HG02759 (cell line): ENCODE measurements at regions not wholly inside any gene's neighbourhood (a gene's known extent, or its start where the extent isn't known, plus 50 kb on each side); places are given as distances from the start of the nearest gene placed in this dataset.
"Not testable (repeated sequence)": the region's sequence is repeated elsewhere in the genome, so short reads cannot be mapped to it uniquely, and the experiment has no call there.

Experiments
- ATAC-seq: cut with Tn5 transposase; IDR thresholded peaks from one replicate; pipeline ENCODE4 v1.9.1; 2021; ENCODE audit warnings: mild to moderate bottlenecking, moderate library complexity; ENCODE audit not compliant: unreplicated experiment

- no peak for ATAC-seq
Observed at GRCh38 chr10:91002656-91003055, 81.8 kb upstream of the ANKRD1 start.

- ATAC-seq: not testable (repeated sequence)
Observed at GRCh38 chr10:91003379-91003778, 82.5 kb upstream of the ANKRD1 start.

DNA sequence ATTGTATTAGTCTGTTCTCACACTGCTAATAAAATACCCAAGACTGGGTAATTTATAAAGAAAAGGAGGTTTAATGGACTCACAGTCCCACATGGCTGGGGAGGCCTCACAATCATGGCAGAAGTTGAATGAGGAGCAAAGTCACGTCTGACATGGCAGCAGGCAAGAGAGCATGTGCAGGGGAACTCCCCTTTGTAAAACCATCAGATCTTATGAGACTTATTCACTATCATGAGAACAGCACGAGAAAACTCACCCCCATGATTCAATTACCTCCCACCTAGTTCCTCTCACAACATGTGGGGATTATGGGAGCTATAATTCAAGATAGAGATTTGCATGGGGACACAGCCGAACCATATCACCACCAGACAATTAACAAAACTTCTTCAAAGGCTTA, 84.4 kb upstream of the ANKRD1 start:
- ATAC-seq: not testable (repeated sequence)

DNA sequence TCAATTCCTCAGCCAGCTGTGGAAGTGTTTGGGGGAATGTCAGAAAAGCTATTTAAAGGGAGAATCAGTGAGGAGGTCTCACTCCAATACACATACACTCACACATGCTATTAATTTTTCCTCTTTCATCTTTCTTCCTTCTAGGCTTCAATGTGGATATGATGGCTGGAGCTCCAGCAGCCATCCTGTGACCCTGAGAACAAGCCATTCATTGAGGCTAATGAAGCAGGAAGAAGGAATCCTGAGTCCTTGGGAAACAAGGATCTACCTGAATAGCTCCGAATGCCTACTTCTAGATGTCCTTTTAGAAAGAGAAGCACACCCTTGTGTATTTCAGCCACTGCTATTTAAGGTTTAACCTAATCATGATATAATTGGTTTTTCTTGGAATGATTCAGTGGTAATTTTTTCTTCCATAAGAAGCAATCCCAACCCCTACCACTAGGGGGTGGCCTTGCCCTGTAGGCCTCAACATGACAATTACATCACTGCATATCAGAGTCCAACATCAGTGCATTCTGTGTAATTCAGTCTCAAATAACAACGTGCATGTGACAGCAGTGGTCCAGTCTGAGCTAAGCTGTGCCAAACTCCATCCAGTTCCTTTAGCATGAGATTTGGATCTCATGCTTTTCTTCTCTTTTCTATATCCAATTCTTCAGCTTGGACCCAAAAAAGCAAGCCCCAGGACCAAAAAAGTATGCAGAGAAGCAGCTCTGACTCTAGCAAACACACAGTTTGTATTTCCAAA, 85.3 kb upstream of the ANKRD1 start:
- ATAC-seq: peak; percentile 38

DNA sequence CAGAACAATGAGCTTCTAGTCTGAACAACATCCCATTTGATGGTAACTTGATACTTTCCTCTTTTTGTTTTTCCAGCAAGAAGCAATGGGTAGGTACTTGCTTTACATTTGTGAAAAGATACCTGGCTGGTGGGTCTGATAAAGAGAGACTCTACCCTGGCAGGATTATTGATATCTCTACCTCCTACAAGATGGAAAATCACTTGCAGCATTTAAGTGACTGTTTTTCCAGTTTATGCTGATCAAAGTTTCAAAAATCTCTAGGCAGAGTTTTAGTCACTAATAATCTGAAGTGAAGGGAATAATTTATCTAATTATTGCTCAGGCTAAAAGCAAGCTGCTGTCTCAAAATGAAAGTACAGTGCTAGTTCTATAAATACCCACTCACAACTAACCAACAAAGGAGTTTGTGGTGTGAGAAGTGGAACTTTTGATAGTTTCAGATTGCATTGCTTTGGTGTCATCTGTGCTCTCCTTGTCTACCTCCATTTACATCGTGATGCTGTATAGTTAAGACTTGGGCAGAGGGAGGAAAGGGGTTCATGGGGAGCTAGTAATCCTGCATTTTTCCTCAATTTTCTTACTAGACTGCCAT, 86.0 kb upstream of the ANKRD1 start:
- ATAC-seq: peak; percentile 83

- ATAC-seq: no peak
Observed at GRCh38 chr10:91007655-91008054, 86.8 kb upstream of the ANKRD1 start.

DNA sequence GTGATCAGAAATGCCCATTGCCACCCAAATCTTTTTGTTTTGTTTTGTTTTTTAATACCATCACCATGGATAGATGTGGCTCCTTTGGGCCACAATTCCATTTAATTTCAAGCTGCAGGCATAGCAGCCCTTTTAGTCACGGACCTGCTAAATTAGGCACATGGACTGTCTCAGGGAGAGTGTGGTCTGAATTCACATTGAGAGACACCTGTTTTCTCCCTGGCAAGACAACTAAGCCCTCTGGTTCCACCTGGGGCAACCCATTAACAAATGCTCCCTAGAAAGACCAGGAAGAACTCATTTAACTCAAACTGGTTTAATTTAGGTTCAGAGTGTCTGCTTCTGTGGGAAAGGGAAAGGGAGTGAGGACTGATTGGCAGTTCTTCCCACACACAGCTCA, 88.2 kb upstream of the ANKRD1 start:
- no peak for ATAC-seq

GRCh38 chr10:91010952-91011351, 90.1 kb upstream of the ANKRD1 start:
- no peak for ATAC-seq

DNA sequence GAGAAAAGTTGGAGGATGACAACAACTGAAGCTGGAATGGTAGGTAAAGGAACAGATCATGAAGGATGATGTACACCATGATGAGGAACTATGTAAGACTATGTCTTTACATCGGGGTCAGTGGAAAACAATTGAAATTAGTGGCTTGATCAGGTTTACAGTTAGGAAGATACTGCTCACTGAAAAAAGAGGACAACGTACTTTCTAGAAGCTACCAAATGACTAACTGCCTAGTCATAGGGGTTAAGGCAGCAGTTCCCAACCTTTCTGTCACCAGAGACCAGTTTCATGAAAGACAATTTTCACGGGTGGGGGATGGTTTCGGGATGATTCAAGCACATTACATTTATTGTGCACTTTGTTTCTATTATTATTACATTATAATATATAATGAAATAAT, 91.6 kb upstream of the ANKRD1 start:
- no peak for ATAC-seq

DNA sequence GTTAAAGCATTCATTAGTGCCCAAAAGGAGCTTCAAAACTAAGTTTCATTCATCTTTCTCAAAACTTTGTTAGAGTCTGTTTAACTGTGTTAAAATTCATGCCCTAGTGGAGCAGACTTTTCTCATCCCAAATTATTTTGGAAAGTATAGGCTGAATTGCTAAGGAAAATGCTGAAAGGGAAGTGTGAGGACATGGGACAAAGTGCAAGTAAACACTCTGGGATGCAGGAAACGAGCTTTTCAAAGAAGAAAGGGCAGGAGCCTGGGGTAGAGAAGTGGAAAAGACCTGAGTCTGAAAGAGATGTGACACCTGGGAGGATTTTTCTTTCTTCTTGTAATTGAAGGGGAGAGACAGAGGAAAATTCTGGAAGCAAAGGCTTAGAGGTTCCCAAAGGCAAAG, 93.1 kb upstream of the ANKRD1 start:
- ATAC-seq: no peak

DNA sequence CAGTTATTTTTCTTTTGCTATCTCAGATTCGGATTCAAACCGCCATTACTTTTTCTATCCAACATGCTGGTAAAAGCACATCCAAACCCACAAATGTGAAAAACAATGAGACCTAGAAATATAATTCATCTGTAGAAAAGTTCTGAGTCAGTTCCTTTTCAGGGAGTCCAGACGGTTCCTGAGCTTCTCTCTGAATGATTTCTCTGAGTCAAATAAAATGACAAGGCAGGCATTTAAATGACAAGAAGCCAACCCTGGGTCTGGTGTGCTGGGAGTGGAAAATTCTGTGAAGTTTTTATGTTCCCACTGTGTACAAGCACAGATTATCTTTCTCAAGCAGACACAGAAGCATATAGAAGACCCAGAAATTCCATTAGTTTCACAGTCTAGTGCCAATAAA, 96.3 kb upstream of the ANKRD1 start:
- no peak for ATAC-seq

DNA sequence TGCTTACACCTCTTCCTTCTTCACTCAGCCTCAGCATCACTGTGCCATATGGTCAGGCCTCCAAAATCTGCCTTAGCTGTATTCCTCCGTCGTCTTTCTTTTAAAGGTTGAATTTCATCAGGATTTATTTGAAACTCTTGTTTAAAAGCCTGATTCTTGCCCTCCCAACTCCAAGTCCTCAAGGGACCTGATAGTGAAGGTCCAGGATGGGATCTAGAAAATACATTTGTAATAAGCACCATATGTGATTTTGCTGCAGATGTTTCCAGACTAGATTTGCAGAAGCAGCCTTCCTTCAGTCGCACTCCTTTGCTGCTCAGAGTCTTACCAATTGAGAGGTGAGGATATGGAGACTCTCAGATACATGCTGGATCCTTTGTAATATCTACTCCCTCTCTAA, 101.0 kb upstream of the ANKRD1 start:
- ATAC-seq: no peak

GRCh38 chr10:91022390-91022789, 101.5 kb upstream of the ANKRD1 start:
- no peak for ATAC-seq

- no peak for ATAC-seq
Observed at GRCh38 chr10:91022924-91023699, 102.2 kb upstream of the ANKRD1 start.

- no peak for ATAC-seq
Observed at GRCh38 chr10:91023700-91024398, 103.0 kb upstream of the ANKRD1 start.

DNA sequence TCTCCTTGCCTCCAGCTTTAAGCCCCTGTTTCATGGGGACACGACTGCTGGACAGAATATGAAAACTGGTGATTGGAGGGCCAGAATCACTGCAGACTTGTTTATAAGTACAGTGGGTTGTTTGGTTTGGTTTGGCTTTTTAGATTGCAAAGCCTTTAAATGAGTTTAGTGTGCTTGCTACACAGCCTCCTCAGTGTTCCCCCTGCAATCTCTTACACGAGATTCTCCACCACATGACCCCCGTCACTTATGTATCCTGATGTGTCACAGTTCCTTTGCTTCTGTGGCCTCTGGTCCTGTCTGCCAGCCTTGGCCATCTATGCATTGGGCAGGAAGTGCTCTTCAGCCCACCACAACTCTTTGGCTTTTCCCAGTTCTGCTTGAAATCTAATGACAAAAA, 103.7 kb upstream of the ANKRD1 start:
- ATAC-seq: no peak

GRCh38 chr10:91032611-91033206, 111.8 kb upstream of the ANKRD1 start:
- ATAC-seq: no peak

DNA sequence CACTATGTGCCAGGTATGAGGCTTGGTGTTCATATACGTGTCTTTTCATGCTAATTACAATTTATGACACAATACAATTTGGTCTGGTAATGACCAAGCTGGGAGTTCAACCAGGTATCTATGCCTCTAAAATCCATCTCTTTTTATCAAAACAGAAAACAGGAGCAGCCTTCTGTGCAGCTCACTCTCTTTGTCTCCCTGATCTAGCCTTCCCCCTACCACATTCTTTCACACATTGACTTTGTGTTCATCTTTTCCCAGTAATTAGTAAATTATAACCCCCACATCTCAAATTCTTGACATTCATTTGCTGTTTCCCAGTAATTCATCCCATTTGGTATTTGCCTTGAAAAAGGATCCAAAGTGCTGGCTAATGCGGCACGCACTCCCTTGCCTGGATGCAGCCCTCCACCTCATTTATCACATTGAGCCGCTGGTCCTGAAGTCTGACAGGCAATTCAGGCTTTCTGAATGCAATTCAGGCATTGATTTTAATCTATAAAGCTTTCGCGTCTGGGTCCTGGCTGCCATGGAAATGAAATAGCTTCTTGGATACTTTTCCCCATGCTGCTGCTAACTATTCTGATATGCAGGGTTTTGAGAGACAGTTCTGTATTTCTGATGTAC, 112.5 kb upstream of the ANKRD1 start:
- no peak for ATAC-seq

DNA sequence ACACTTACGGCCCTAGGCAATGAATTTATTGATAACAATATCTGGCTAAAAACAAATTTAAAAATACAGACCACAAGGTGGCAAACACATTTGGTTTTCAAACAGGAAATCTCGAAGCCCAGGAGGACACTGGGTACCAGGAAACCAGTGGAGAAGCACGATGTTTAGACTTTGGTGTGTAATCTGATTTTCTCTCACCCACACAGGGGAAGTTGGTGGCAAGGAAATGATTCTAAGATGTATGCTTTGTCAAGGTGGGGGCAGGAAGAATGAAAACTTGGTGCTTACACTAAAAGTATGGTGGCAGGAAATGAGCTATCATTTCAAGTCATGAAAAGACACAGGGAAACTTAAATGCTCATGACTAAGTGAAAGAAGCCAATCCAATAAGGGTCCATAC, 113.2 kb upstream of the ANKRD1 start:
- no peak for ATAC-seq

DNA sequence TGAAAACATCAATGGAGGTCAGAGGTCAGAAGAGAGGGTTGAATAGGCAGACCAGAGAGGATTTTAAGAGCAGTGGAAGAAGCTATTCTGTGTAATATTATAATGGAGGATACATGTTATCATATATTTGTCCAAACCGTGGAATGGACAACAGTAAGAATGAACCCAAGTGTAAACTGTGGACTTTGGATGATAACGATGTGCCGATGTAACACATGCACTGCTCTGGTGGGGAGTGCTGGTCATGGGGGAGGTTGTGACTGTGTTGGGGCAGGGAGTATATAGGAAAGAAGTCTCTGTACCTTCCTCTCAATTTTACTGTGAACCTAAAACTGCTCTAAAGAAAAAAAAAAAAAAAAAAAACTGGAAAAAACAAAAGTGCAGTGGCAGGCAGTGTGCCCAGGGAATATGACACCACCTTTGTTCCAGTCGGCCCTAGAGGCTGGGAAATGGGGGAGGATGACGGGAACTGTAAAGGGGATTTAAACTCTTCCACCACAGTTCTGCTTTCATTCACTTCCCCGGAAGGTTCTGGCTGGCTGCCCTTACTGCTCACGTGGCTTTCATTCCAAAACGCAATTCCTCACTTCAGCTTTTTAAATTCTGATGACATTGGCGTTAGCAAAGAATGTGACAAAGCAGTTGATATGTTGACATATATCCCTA, 113.7 kb upstream of the ANKRD1 start:
- ATAC-seq: no peak
